ENCODE measurements at regions not wholly inside any gene's neighbourhood (a gene's known extent, or its start where the extent isn't known, plus 50 kb on each side); places are given as distances from the start of the nearest gene placed in this dataset.

DNA sequence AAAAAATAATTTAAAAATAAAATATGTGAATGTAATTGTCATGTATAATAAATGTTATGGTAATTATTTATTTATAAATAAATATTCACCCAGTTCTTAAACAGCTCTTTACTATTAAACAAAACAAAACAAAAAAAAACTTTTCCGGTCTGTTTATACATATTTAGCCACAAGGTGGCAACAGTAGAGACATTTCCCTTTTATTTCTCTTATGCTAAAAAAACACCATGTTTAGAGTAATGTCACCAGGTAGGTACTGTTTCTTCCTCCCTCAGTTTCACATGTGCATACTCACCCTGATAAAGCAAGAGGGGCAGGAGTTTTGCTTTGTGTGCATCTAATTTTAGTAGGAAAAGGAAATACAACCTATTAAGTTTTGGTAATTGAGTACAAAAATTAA, 610.4 kb upstream of the IMPG1 start:
- 0 to 83% (median 26%) methylated on average over 1 of the region's 1 CpG; no CpG with 5 or more reads in 2 of the 10 experiments for whole genome bisulfite sequencing, 10 experiments
- ATAC-seq (replicated peaks in 6 of 8) = no peak
- in situ Hi-C loops (cut with MboI; ENCODE audit: low pct_unique_long_range_greater_than_20kb in 2 of 9, low sequenced_read_pairs in 9 of 9, unreplicated experiment in 9 of 9) = loop anchor here in 4 of 9 experiments (10.0 to 25.0 kb wide), 2 partner anchors 772 to 779 kb away; partner anchors contain the start of gene HTR1B (in 3 of the 4)
- no peak overlapping the region for H3K27ac ChIP-seq
- H3K4me1 ChIP-seq (replicated peaks in 1 of 2) = peaks cover 0 to 2% of the 10 kb centered on the region in 2 donors
- H3K4me3 ChIP-seq = no peak overlapping the region

DNA sequence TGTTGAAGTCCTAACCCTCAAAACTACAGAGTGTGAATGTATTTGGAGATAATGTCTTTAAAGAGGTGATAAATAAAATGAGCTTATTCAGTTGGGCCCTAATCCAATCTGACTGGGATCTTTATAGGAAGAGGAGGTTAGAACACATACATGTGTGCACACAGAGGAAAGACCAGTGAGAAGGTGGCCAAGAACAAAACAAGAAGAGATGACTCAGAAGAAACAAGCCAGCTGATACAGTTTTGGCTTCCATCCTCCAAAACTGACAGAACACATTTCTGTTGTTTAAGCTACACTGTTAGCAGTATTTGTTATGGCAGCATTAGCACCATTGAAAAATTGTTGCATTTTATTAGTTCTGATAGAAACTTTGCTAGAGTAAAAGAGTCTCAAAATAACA, 609.3 kb upstream of the IMPG1 start:
- ATAC-seq (replicated peaks in 6 of 8) = no peak
- Histone ChIP-seq H3K4me1 (replicated peaks in 1 of 2) (peaks cover 0 to 2% of the 10 kb centered on the region in 2 donors), H3K27ac (no peak overlapping the region), H3K4me3 (no peak overlapping the region)
- in situ Hi-C loops (cut with MboI; ENCODE audit: low pct_unique_long_range_greater_than_20kb in 2 of 9, low sequenced_read_pairs in 9 of 9, unreplicated experiment in 9 of 9) = loop anchor here in 4 of 9 experiments (10.0 to 25.0 kb wide), 2 partner anchors 773 to 781 kb away; partner anchors contain the start of gene HTR1B (in 3 of the 4)

- no peak overlapping the region for H3K4me3 ChIP-seq
- 28 to 77% (median 64%) methylated on average over 1 to 2 of the region's 2 CpGs; no CpG with 5 or more reads in 3 of the 10 experiments for whole genome bisulfite sequencing, 10 experiments
- H3K4me1 ChIP-seq (replicated peaks in 1 of 2) = no peaks in the 10 kb centered on the region
- in situ Hi-C loops (cut with MboI; ENCODE audit: low pct_unique_long_range_greater_than_20kb in 2 of 9, low sequenced_read_pairs in 9 of 9, unreplicated experiment in 9 of 9) = loop anchor here in 3 of 9 experiments (25.0 kb wide), 1 partner anchor 785 kb away; the partner anchor contains the start of gene HTR1B (in 3 of the 3)
- no peak overlapping the region for H3K27ac ChIP-seq
- no peak for ATAC-seq (replicated peaks in 6 of 8)
Measured at GRCh38 chr6:76677017-76677416, 604.6 kb upstream of the IMPG1 start.

- WGBS, 10 experiments = 0 to 93% (median 80%) methylated on average over 2 to 4 of the region's 4 CpGs
- H3K4me3 ChIP-seq = no peak overlapping the region
- in situ Hi-C loops (cut with MboI; ENCODE audit: low pct_unique_long_range_greater_than_20kb in 2 of 9, low sequenced_read_pairs in 9 of 9, unreplicated experiment in 9 of 9) = no loop called here
- H3K4me1 ChIP-seq (replicated peaks in 1 of 2) = no peaks in the 10 kb centered on the region
- H3K27ac ChIP-seq = no peak overlapping the region
- no peak for ATAC-seq (replicated peaks in 6 of 8)
Measured at GRCh38 chr6:76671751-76672150, 599.3 kb upstream of the IMPG1 start.

GRCh38 chr6:76644231-76644630, 571.8 kb upstream of the IMPG1 start:
- in situ Hi-C loops (cut with MboI; ENCODE audit: low pct_unique_long_range_greater_than_20kb in 2 of 9, low sequenced_read_pairs in 9 of 9, unreplicated experiment in 9 of 9) = no loop called here
- 0 to 100% (median 86%) methylated on average over 1 of the region's 1 CpG; no CpG with 5 or more reads in 5 of the 10 experiments for WGBS, 10 experiments
- Histone ChIP-seq H3K4me3 (no peak overlapping the region), H3K27ac (no peak overlapping the region), H3K4me1 (replicated peaks in 1 of 2) (no peaks in the 10 kb centered on the region)
- no peak for ATAC-seq (replicated peaks in 6 of 8)

GRCh38 chr6:76639941-76640340, 567.5 kb upstream of the IMPG1 start:
- in situ Hi-C loops (cut with MboI; ENCODE audit: low pct_unique_long_range_greater_than_20kb in 2 of 9, low sequenced_read_pairs in 9 of 9, unreplicated experiment in 9 of 9) = no loop called here
- no peaks in the 10 kb centered on the region for H3K4me1 ChIP-seq (replicated peaks in 1 of 2)
- WGBS, 10 experiments = 0 to 100% (median 86%) methylated on average over 1 of the region's 1 CpG; no CpG with 5 or more reads in 3 of the 10 experiments
- H3K27ac ChIP-seq = no peak overlapping the region
- no peak overlapping the region for H3K4me3 ChIP-seq
- no peak for ATAC-seq (replicated peaks in 6 of 8)

- no peak for ATAC-seq (replicated peaks in 6 of 8)
- Histone ChIP-seq H3K4me1 (replicated peaks in 1 of 2) (no peaks in the 10 kb centered on the region), H3K4me3 (no peak overlapping the region), H3K27ac (no peak overlapping the region)
- in situ Hi-C loops (cut with MboI; ENCODE audit: low pct_unique_long_range_greater_than_20kb in 2 of 9, low sequenced_read_pairs in 9 of 9, unreplicated experiment in 9 of 9) = no loop called here
Measured at GRCh38 chr6:76634695-76635094, 562.2 kb upstream of the IMPG1 start.

DNA sequence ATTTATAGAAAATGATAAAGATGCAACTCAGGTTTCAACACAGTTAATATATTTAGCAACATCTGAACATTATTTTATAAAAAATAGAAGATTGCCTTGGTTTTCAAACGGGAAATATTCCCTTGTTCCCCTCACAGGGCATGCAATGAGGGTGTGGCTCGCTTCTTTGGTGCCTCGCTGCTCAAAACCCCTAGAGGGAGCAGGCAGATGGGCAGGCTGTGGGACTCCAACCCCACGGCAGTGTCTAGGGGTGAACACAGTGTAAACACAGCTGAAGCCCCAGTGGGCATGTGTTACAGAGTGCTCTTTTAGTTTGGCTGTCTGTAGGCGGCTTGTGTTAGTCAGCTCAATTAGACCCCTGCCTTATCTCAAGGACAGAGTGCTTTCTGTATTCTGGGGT, 560.8 kb upstream of the IMPG1 start:
- H3K4me3 ChIP-seq = no peak overlapping the region
- H3K27ac ChIP-seq = no peak overlapping the region
- 11 to 100% (median 60%) methylated on average over 1 to 5 of the region's 5 CpGs; no CpG with 5 or more reads in 1 of the 10 experiments for WGBS, 10 experiments
- peak in 3 of 8 experiments; percentile 80 to 99 (median 89) for ATAC-seq (replicated peaks in 6 of 8)
- no peaks in the 10 kb centered on the region for H3K4me1 ChIP-seq (replicated peaks in 1 of 2)
- in situ Hi-C loops (cut with MboI; ENCODE audit: low pct_unique_long_range_greater_than_20kb in 2 of 9, low sequenced_read_pairs in 9 of 9, unreplicated experiment in 9 of 9) = no loop called here

DNA sequence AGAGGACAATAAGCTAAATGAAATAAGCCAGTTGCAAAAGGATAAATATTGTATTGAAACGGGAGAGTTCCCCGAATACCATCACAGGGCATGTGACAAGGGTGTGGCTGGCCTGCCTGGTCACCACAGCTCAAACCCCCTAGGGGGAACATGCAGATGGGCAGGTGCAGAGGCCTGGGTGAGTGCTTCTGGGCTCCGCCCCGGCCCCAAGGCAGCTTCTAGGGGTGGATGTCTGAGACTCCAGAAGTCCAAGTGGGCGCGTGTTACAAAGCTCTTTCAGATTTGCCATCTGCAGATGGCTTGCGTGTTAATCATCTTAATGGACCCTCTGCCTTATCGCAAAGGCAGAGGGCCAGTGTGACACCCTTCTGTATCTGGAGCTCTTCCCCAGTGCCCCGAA, 559.2 kb upstream of the IMPG1 start:
- in situ Hi-C loops (cut with MboI; ENCODE audit: low pct_unique_long_range_greater_than_20kb in 2 of 9, low sequenced_read_pairs in 9 of 9, unreplicated experiment in 9 of 9) = no loop called here
- peak in 3 of 8 experiments; percentile 54 to 69 (median 58) for ATAC-seq (replicated peaks in 6 of 8)
- no peak overlapping the region for H3K4me3 ChIP-seq
- WGBS, 10 experiments = 0 to 89% (median 66%) methylated on average over 1 to 8 of the region's 9 CpGs; no CpG with 5 or more reads in 4 of the 10 experiments
- H3K4me1 ChIP-seq (replicated peaks in 1 of 2) = no peaks in the 10 kb centered on the region
- no peak overlapping the region for H3K27ac ChIP-seq

GRCh38 chr6:76615395-76615794, 542.9 kb upstream of the IMPG1 start:
- Histone ChIP-seq H3K4me3 (no peak overlapping the region), H3K4me1 (replicated peaks in 1 of 2) (no peaks in the 10 kb centered on the region), H3K27ac (no peak overlapping the region)
- 29 to 100% (median 100%) methylated on average over 1 to 2 of the region's 2 CpGs; no CpG with 5 or more reads in 5 of the 10 experiments for WGBS, 10 experiments
- no peak for ATAC-seq (replicated peaks in 6 of 8)
- in situ Hi-C loops (cut with MboI; ENCODE audit: low pct_unique_long_range_greater_than_20kb in 2 of 9, low sequenced_read_pairs in 9 of 9, unreplicated experiment in 9 of 9) = no loop called here

DNA sequence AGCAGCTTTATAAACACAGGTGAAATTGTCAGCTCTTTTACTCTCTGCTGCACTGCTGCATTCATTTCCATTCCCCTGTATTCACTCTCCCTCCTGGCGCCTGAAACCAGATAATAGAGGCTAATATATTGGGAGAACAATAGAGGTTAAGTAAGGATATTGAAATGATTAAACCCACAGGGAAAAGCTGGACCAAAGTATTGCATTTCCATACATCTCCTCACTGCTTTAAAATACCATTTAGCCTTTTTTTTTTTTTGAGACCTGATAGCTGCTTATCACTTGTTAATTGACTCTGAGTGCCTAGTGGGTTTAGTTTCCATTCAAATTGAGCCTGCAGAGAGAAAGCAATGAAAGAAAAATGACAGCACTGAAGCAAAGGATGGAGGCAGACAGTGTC, 540.5 kb upstream of the IMPG1 start:
- Histone ChIP-seq H3K4me3 (no peak overlapping the region), H3K4me1 (replicated peaks in 1 of 2) (no peaks in the 10 kb centered on the region), H3K27ac (no peak overlapping the region)
- in situ Hi-C loops (cut with MboI; ENCODE audit: low pct_unique_long_range_greater_than_20kb in 2 of 9, low sequenced_read_pairs in 9 of 9, unreplicated experiment in 9 of 9) = no loop called here
- peak in 5 of 8 experiments; percentile 39 to 71 (median 40) for ATAC-seq (replicated peaks in 6 of 8)
- WGBS, 10 experiments = 13 to 38% (median 17%) methylated on average over 1 of the region's 1 CpG; no CpG with 5 or more reads in 5 of the 10 experiments

- in situ Hi-C loops (cut with MboI; ENCODE audit: low pct_unique_long_range_greater_than_20kb in 2 of 9, low sequenced_read_pairs in 9 of 9, unreplicated experiment in 9 of 9) = no loop called here
- no peak for ATAC-seq (replicated peaks in 6 of 8)
Measured at GRCh38 chr6:76609160-76609559, 536.7 kb upstream of the IMPG1 start.

GRCh38 chr6:76594109-76594508, 521.6 kb upstream of the IMPG1 start:
- WGBS, 10 experiments = 20 to 100% (median 71%) methylated on average over 1 to 2 of the region's 3 CpGs; no CpG with 5 or more reads in 3 of the 10 experiments
- no peak for ATAC-seq (replicated peaks in 6 of 8)
- Histone ChIP-seq H3K4me3 (no peak overlapping the region), H3K27ac (no peak overlapping the region), H3K4me1 (replicated peaks in 1 of 2) (no peaks in the 10 kb centered on the region)
- in situ Hi-C loops (cut with MboI; ENCODE audit: low pct_unique_long_range_greater_than_20kb in 2 of 9, low sequenced_read_pairs in 9 of 9, unreplicated experiment in 9 of 9) = no loop called here

More at GRCh38 chr6:76609160-76609559, 536.7 kb upstream of the IMPG1 start:
- WGBS, 10 experiments = 0 to 100% (median 78%) methylated on average over 1 to 4 of the region's 4 CpGs; no CpG with 5 or more reads in 6 of the 10 experiments
- H3K27ac ChIP-seq = no peak overlapping the region
- H3K4me1 ChIP-seq (replicated peaks in 1 of 2) = no peaks in the 10 kb centered on the region
- no peak overlapping the region for H3K4me3 ChIP-seq

DNA sequence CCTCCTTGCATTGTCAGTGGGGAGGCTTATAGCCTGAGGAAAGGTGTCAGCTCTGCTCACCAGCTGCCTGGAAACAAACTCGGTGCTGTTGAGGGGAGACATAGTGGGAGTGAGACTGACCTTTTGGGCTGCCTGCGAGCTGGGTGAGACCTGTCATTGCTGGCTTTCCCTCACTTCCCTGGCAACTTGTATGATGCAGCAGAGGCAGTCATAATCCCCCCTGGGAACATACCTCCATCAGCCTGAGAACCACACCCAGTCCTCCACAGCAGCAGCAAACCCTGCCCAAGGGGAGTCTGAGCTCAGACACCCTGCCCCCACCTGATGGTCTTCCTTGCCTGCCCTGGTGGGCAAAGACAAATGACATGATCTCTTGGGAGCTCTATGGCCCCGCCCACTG, 521.2 kb upstream of the IMPG1 start:
- H3K4me1 ChIP-seq (replicated peaks in 1 of 2) = no peaks in the 10 kb centered on the region
- no peak for ATAC-seq (replicated peaks in 6 of 8)
- in situ Hi-C loops (cut with MboI; ENCODE audit: low pct_unique_long_range_greater_than_20kb in 2 of 9, low sequenced_read_pairs in 9 of 9, unreplicated experiment in 9 of 9) = no loop called here
- no peak overlapping the region for H3K4me3 ChIP-seq
- no peak overlapping the region for H3K27ac ChIP-seq
- WGBS, 10 experiments = 0 to 100% (median 52%) methylated on average over 1 to 2 of the region's 3 CpGs; no CpG with 5 or more reads in 4 of the 10 experiments
